GM12874 (cell line): ENCODE measurements at regions not wholly inside any gene's neighbourhood (a gene's known extent, or its start where the extent isn't known, plus 50 kb on each side); places are given as distances from the start of the nearest gene placed in this dataset.

Experiments
- TF ChIP-seq, protein P1 (sequence below): IDR thresholded peaks from 2 replicates; pipeline ENCODE4 v1.5.1; 2011; ENCODE audit warnings: low read depth, mild to moderate bottlenecking, control low read depth, low read length, moderate library complexity; ENCODE audit not compliant: insufficient read depth

DNA sequence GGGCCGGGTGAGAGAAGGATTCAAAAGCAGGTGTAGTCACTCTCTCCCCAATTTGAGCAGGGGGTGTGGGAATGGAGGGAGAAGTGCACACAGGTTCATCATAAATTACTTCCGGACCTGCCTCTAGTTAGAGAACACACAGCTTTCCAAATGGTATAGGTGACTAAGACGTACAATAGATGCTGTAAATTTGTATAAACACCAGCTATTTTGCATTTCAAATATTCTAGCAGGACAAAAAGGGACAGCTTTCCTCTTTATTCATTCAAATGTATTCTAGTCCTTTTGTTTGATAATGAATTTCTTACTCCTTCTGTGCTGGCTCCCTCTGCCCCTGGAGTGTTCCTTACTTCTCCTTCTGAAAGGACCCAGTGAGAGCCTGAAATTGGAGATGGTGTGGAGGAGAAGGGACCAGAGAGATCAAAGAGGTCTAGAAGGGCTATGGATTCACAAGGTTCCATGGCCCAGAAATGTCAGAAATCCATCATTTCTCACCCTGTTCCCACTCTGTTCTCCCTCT lies 53.2 kb upstream of the SH3BP4 start:
- TF ChIP-seq, protein P1, sequence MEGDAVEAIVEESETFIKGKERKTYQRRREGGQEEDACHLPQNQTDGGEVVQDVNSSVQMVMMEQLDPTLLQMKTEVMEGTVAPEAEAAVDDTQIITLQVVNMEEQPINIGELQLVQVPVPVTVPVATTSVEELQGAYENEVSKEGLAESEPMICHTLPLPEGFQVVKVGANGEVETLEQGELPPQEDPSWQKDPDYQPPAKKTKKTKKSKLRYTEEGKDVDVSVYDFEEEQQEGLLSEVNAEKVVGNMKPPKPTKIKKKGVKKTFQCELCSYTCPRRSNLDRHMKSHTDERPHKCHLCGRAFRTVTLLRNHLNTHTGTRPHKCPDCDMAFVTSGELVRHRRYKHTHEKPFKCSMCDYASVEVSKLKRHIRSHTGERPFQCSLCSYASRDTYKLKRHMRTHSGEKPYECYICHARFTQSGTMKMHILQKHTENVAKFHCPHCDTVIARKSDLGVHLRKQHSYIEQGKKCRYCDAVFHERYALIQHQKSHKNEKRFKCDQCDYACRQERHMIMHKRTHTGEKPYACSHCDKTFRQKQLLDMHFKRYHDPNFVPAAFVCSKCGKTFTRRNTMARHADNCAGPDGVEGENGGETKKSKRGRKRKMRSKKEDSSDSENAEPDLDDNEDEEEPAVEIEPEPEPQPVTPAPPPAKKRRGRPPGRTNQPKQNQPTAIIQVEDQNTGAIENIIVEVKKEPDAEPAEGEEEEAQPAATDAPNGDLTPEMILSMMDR, result no peak

DNA sequence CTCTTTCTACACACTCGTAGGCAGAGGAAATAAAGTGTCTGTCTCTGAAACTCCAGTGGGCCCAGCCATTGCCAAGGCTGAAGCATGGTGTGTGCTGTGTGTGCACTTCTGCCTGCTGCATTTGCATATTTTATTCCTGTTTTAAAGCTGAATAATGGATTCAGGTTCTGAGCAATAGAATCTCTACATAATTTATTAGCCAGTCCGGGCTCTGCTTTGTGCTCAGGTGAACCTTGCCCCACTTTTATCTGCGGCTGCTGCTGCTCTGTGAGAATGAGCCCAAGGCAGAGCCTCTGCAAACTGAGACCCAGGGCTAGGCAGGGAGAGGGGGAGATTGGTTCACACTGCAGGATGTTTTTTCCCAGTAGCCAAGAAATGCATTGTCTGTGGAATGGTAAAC lies 64.6 kb upstream of the SH3BP4 start:
- TF ChIP-seq, protein P1, result no peak

DNA sequence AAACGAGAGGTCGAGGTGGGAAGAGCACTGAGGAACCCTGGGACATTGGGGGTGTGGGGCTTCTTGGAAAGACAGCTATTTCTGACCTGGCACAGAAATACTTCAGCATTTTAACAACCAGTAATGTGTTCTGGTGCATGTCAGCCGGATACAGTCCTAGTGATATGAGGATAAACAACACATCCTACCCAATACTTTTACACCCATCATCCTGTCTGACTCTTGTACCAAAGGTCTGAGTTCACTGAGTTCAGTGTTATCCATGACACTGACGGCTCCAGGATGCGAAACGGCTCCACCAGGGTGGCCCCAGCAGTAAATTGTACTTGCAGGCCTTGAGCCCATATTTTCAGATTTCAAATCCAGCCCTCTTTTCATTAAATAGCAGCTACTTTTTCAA lies 65.9 kb upstream of the SH3BP4 start:
- TF ChIP-seq, protein P1, result no peak

DNA sequence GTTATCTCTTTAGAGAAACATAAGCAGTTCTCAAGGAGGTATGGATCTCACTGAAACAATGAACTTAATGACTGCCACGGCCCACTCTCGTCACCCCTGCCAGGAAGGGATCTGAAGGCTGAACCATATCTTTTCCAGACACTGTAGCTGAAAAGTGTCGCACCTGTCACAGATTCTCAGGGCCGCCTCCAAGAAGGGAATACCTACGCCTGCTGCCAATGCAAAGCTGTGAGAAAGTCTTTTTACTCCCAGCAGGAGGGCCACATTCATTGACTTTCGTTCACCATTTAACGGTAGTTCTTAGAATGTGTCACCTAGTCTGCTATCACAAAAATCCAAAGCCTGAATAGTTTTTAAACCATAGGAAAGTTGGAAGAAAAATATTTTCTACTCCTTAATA lies 66.7 kb upstream of the SH3BP4 start:
- TF ChIP-seq, protein P1, result no peak

DNA sequence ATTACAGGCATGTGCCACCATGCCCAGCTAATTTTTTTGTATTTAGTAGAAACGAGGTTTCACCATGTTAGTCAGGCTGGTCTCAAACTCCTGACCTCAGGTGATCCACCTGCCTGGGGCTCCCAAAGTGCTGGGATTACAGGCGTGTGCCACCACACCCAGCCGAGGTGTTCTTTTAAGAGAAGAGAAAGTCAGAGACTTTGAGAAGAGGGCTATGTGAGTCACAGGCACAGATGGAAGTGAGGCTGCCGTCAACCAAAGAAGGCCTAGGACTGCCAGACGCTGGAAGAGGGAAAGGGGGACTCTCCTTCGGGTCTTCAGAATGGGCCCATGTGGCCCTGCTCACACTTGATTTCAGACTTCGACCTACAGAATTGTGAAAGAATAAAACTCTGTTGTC lies 67.2 kb upstream of the SH3BP4 start:
- TF ChIP-seq, protein P1, result no peak

DNA sequence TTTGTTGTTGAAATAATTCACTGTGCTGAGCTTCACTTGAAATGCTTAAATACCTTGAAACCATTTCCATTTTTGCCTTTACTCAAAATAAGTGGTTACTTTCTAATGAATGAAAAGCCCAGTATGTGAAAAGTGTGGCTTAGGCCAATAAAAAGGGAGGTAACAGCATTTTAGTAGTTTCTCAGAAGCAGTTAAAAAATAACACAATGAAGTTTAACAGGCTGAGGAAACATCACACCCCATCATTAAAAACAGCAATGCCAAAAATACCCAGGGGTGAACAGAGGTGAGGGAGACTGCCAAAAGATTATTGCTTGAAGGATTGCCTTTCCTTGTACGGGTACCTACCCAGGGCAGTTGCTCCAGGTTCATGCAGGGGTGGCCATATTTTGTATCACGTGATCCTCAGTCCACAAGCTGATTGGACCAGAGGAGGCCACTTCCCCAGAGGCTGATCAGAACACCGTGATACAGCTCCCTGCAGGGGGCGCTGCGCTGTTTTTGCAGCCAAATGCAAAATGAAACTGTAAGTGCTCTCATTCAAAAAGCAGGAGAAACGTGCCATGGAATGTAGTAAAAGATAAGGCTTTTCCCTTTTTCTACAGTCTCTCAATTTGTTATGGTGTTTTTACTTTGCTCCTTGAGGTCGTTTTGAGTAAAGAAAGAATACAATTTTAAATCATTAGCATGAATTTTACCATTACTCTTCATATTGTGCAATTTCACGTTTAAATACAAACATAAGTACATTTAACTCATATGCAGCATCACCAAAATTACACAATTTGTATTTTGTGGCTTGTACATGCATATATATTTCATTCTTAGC lies 70.2 kb upstream of the SH3BP4 start:
- TF ChIP-seq, protein P1, result peak; percentile 47; the same call in 1 of the 2 replicates

DNA sequence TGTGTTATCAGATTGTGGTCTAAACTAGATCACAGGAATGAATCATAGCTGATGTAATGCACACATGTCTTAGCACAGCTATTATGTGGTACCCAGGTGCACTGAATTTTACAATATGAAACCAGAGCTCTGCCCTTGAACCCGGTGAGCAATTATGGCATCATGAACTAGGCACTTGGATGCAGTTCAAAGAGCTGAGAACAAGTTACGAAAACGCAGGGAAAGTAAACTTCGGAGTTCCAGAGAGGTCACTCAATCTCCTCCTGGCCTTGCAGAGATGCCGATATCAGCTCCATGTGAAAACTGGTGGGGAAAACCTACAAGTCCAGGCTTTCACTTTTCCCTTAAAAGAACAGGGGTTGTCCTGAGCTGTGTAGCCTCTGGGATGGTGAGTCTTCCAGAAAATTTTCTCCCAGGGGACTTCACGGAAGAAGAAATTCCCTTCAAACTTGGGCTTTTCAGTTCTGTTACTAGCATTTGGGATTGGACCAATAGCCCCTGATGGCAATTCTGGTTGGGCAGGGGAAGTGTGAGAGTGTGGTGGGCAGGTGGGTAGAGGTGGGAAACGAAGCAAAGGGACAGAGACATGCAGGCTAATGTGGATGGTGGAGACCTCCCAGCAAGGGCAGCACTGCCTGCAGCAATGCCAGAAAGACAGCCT lies 71.1 kb upstream of the SH3BP4 start:
- TF ChIP-seq, protein P1, result no peak
